Gastroesophageal sphincter (tissue), 4 donors: ENCODE measurements at regions not wholly inside any gene's neighbourhood (a gene's known extent, or its start where the extent isn't known, plus 50 kb on each side); places are given as distances from the start of the nearest gene placed in this dataset.

Experiments used
- ATAC-seq: fragments of 150-250 bp; one replicate; pipeline ENCODE4 v1.9.1; 2016; ENCODE audit warnings: mild to moderate bottlenecking, moderate library complexity
- H3K27ac ChIP-seq, 4 donors: fragments of 200-600 bp; sonication (generic) in 3 of 4; 1 replicate in 3 of 4; 2 replicates in 1 of 4; pipeline ENCODE4 v1.5.1; 2016 to 2019
- H3K27me3 ChIP-seq: fragments of 200-600 bp; sonication (generic); one replicate; pipeline ENCODE4 v1.5.1; 2019
- H3K36me3 ChIP-seq, 2 donors: fragments of 200-600 bp; sonication (generic); one replicate each; pipeline ENCODE4 v1.5.1; 2019; ENCODE audit warnings: control low read depth in 1 of 2
- H3K4me1 ChIP-seq, 3 donors: fragments of 200-600 bp; sonication (generic); 1 replicate in 2 of 3; 2 replicates in 1 of 3; pipeline ENCODE4 v1.5.1; 2016 to 2019; ENCODE audit warnings: control low read depth in 2 of 3
- H3K4me3 ChIP-seq, 2 donors: fragments of 200-600 bp; sonication (generic); one replicate each; pipeline ENCODE4 v1.5.1; 2019; ENCODE audit warnings: mild to moderate bottlenecking in 1 of 2, moderate library complexity in 1 of 2
- H3K9me3 ChIP-seq, 3 donors: fragments of 200-600 bp; sonication (generic); one replicate each; pipeline ENCODE4 v1.5.1; 2017 to 2019; ENCODE audit warnings: control low read depth in 2 of 3
- EP300 ChIP-seq: sonication (generic); formaldehyde crosslinking; IDR thresholded peaks from one replicate; pipeline ENCODE4 v1.6.1; 2017; ENCODE audit warnings: antibody characterized with exemption, mild to moderate bottlenecking
- POLR2A ChIP-seq, 2 donors: fragments of 450-650 bp; IDR thresholded peaks; one replicate each; pipeline ENCODE4 v1.6.1; 2017; ENCODE audit warnings: antibody characterized with exemption in 2 of 2, mild to moderate bottlenecking in 2 of 2, moderate library complexity in 1 of 2
- POLR2AphosphoS5 ChIP-seq: sonication (generic); formaldehyde crosslinking; IDR thresholded peaks from one replicate; pipeline ENCODE4 v1.6.1; 2017; ENCODE audit warnings: antibody characterized with exemption
- WGBS, 2 donors: methylation state at CpG; one replicate each; pipeline ENCODE4 v1.1.5; 2018; ENCODE audit warnings: low coverage in 1 of 2; 5-methylcytosine and 5-hydroxymethylcytosine counted together
- small RNA-seq, 4 donors: library from RNA; depleted of rRNA; stranded (forward); fragments of <200 nt; gene quantifications; one replicate each; pipeline ENCODE3, GENCODE V24; 2016
- TF ChIP-seq, protein P1 (sequence below), 4 experiments: fragments of 200-600 bp in 2 of 4; fragments of 450-650 bp in 2 of 4; sonication (generic) in 1 of 4; IDR thresholded peaks; one replicate each; pipeline ENCODE4 v1.5.1; 2017 to 2019; ENCODE audit warnings: antibody characterized with exemption in 4 of 4, mild to moderate bottlenecking in 2 of 4, moderate library complexity in 2 of 4

DNA sequence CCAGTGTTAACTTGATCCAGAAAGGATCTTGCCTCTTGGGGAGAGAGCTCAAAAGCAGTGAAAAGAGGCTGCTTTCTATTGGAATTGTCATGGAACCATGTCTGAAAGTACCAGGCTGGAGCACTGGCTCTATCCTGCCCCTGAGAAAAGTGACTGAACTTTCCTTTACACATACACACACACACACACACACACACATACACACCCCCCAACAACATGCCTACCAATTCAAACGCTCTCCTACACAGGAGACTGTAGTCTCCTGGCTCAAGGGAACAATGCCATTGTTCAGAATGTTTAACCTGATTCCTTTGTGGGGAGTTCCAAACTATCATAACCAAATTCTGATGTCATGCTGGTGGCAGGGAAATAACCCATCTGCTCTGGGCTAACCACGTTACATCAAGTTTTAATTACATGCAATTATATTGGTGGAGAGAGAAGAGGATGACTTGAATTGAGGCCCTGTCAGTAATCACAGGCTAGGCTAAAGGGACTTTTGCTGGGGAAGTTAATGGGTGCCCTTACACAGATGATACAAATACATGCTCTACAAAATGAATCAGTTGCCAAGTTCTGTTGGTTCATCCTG lies 52.3 kb upstream of the DUSP10 start:
- no peak overlapping the region for H3K27ac ChIP-seq
- ATAC-seq, result no peak

DNA sequence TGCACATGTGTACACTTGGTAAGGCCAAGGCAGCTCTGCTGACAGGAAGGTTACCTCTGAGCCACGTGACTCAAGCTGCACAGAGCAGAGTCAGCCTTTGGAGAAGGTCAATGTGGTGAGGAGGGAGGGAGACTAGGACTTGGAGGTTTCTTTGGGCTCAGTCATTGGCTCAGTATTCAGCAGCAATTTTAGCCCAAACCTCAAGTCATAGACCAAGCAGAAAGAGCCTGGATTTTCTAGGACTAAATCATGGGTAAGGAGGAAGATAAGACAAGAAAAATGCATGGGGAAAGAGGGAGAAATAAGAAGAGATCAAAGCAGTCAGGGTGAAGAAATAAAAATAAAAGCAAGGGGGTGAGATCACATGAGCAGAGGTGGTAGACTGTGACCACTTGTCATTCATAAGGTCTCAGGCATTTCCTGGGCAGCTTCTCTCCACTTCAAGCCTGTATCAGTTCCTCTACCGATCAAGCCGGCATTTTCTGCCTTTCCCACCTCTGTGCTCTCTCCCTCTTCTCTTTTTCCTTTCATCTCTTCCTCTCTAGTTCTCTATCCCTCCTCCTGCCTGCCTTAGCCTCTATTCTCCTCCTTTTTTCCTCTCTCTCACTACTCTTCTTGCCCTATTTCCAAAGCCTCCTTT lies 51.7 kb upstream of the DUSP10 start:
- WGBS, 2 donors, result 80 to 84% methylated on average over 3 of the region's 3 CpGs
- no peak for TF ChIP-seq EP300
- TF ChIP-seq POLR2AphosphoS5, result no peak
- no peak for TF ChIP-seq POLR2A (IDR thresholded peaks at IDR 0.05)
- TF ChIP-seq, protein P1, sequence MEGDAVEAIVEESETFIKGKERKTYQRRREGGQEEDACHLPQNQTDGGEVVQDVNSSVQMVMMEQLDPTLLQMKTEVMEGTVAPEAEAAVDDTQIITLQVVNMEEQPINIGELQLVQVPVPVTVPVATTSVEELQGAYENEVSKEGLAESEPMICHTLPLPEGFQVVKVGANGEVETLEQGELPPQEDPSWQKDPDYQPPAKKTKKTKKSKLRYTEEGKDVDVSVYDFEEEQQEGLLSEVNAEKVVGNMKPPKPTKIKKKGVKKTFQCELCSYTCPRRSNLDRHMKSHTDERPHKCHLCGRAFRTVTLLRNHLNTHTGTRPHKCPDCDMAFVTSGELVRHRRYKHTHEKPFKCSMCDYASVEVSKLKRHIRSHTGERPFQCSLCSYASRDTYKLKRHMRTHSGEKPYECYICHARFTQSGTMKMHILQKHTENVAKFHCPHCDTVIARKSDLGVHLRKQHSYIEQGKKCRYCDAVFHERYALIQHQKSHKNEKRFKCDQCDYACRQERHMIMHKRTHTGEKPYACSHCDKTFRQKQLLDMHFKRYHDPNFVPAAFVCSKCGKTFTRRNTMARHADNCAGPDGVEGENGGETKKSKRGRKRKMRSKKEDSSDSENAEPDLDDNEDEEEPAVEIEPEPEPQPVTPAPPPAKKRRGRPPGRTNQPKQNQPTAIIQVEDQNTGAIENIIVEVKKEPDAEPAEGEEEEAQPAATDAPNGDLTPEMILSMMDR (IDR thresholded peaks at IDR 0.05), result no peak
- H3K27ac ChIP-seq, result no peak overlapping the region

More for the DNA sequence above, 52.3 kb upstream of the DUSP10 start:
- H3K36me3 ChIP-seq, result no peaks in the 10 kb centered on the region
- no peaks in the 10 kb centered on the region for H3K4me1 ChIP-seq
- 33 to 83% methylated on average over 1 to 2 of the region's 2 CpGs for WGBS, 2 donors
- H3K27me3 ChIP-seq, result no peaks in the 10 kb centered on the region
- TF ChIP-seq POLR2AphosphoS5 (no peak), EP300 (no peak), POLR2A (IDR thresholded peaks at IDR 0.05) (no peak)
- TF ChIP-seq, protein P1 (IDR thresholded peaks at IDR 0.05), result no peak
- H3K9me3 ChIP-seq, result no peaks in the 10 kb centered on the region
- no peak overlapping the region for H3K4me3 ChIP-seq

DNA sequence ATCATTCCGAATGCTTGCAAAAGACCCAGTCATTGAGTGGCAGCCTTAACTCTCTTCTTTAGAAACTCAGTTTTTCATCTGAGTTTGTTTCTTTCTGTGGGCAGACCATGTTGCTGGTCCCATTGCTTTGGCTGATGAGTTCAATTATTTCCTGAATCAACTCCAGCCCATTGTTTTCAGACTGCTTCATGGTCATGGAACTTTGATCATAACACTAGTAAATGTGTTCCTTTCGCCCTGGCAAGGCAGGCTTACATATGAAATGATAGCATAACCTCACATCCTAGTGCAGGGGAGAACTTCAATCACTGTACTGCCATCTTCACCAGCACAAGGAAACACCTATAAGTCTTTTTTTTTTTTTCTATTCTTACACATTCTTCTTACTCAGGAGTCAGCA lies 50.0 kb upstream of the DUSP10 start:
- no peaks in the 10 kb centered on the region for H3K36me3 ChIP-seq
- no peaks in the 10 kb centered on the region for H3K9me3 ChIP-seq
- no peaks in the 10 kb centered on the region for H3K27me3 ChIP-seq
- TF ChIP-seq EP300 (no peak), POLR2AphosphoS5 (no peak), POLR2A (IDR thresholded peaks at IDR 0.05) (no peak)
- TF ChIP-seq, protein P1 (IDR thresholded peaks at IDR 0.05), result no peak
- H3K4me3 ChIP-seq, result no peak overlapping the region
- no peak overlapping the region for H3K27ac ChIP-seq
- WGBS, 2 donors, result 75 to 85% methylated on average over 2 of the region's 2 CpGs
- H3K4me1 ChIP-seq, result no peaks in the 10 kb centered on the region
- no peak for ATAC-seq

More for the DNA sequence above, 51.7 kb upstream of the DUSP10 start:
- no peak overlapping the region for H3K4me3 ChIP-seq
- H3K36me3 ChIP-seq, result no peaks in the 10 kb centered on the region
- no peaks in the 10 kb centered on the region for H3K27me3 ChIP-seq
- no peaks in the 10 kb centered on the region for H3K4me1 ChIP-seq
- no peak for ATAC-seq
- no peaks in the 10 kb centered on the region for H3K9me3 ChIP-seq

Small RNA genes lying in the stretch of these regions (small RNA-seq; reads per million reads assigned to genes)
- gene RNU6-403P, result 0 reads per million in 4 donors
